Stimulated activated CD4-positive, alpha-beta T cell treated with anti-CD3 and anti-CD28 coated beads, Interleukin-12 subunit alpha, Interleukin-12 subunit beta, amount 100 ng/mL, for 48 hours (primary cell): ENCODE measurements at regions not wholly inside any gene's neighbourhood (a gene's known extent, or its start where the extent isn't known, plus 50 kb on each side); places are given as distances from the start of the nearest gene placed in this dataset.

ENCODE experiments used
- DNase-seq, 3 donors: peaks; one replicate each; pipeline ENCODE4 v3.0.0-alpha.2; 2020; ENCODE audit warnings: low read depth in 2 of 3, low spot score in 1 of 3

GRCh38 chr11:82384308-82384707, 349.4 kb downstream of the FAM181B start:
- no peak for DNase-seq

GRCh38 chr11:82373781-82374542, 359.7 kb downstream of the FAM181B start:
- DNase-seq: no peak

GRCh38 chr11:82365351-82365750, 368.3 kb downstream of the FAM181B start:
- no peak for DNase-seq

GRCh38 chr11:82356316-82356715, 377.3 kb downstream of the FAM181B start:
- no peak for DNase-seq

- DNase-seq: no peak
These were observed 378.3 kb downstream of the FAM181B start for GRCh38 chr11:82355313-82355823.

- no peak for DNase-seq
These were observed 406.8 kb downstream of the FAM181B start for GRCh38 chr11:82326853-82327252.

- no peak for DNase-seq
These were observed 412.5 kb downstream of the FAM181B start for GRCh38 chr11:82321206-82321605.

GRCh38 chr11:82315093-82315492, 418.6 kb downstream of the FAM181B start:
- no peak for DNase-seq

GRCh38 chr11:82308979-82309378, 424.7 kb downstream of the FAM181B start:
- no peak for DNase-seq

- no peak for DNase-seq
These were observed 428.5 kb downstream of the FAM181B start for GRCh38 chr11:82305123-82305522.

- no peak for DNase-seq
These were observed 430.0 kb downstream of the FAM181B start for GRCh38 chr11:82303671-82304070.

GRCh38 chr11:82288471-82288870, 445.2 kb downstream of the FAM181B start:
- DNase-seq: no peak

GRCh38 chr11:82270870-82271269, 462.8 kb downstream of the FAM181B start:
- DNase-seq: no peak

- DNase-seq: no peak
These were observed 465.0 kb downstream of the FAM181B start for GRCh38 chr11:82268627-82269026.

- DNase-seq: no peak
These were observed 466.5 kb downstream of the FAM181B start for GRCh38 chr11:82267186-82267585.

- no peak for DNase-seq
These were observed 472.3 kb downstream of the FAM181B start for GRCh38 chr11:82261367-82261766.

GRCh38 chr11:82250047-82250446, 483.6 kb downstream of the FAM181B start:
- DNase-seq: no peak

- DNase-seq: no peak
These were observed 486.7 kb downstream of the FAM181B start for GRCh38 chr11:82246926-82247325.

GRCh38 chr11:82239498-82239897, 494.2 kb downstream of the FAM181B start:
- DNase-seq: no peak

- no peak for DNase-seq
These were observed 499.4 kb downstream of the FAM181B start for GRCh38 chr11:82234256-82234655.

GRCh38 chr11:82233201-82233600, 500.5 kb downstream of the FAM181B start:
- no peak for DNase-seq

- DNase-seq: no peak
These were observed 504.3 kb downstream of the FAM181B start for GRCh38 chr11:82229341-82229740.

- DNase-seq: no peak
These were observed 507.7 kb downstream of the FAM181B start for GRCh38 chr11:82225930-82226329.
